ENCODE measurements at regions not wholly inside any gene's neighbourhood (a gene's known extent, or its start where the extent isn't known, plus 50 kb on each side); places are given as distances from the start of the nearest gene placed in this dataset.

DNA sequence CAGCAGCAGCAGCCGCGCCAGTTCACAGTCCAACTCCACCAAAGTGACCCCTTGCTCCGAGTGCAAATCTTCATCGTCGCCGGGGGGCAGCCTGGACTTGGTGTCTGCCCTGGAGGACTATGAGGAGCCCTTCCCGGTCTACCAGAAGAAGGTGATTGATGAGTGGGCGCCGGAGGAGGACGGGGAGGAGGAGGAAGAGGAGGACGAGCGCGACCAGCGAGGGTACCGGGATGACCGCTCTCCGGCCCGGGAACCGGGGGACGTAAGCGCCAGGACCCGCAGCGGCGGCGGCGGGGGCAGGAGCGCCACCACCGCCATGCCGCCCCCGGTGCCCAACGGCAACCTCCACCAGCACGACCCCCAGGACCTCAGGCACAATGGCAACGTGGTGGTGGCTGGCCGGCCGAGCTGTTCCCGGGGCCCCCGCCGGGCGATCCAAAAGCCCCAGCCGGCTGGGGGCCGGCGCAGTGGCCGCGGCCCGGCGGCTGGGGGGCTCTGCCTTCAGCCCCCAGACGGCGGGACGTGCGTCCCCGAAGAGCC, 224.1 kb upstream of the IL12A start:
- H3K27ac ChIP-seq (ENCODE audit: low read depth, low read length): no peak overlapping the region
- no peaks in the 10 kb centered on the region for H3K79me2 ChIP-seq (ENCODE audit: insufficient read depth, low read length)
- H4K20me1 ChIP-seq (ENCODE audit: low read depth, low read length): no peaks in the 10 kb centered on the region
- no peaks in the 10 kb centered on the region for H3K27me3 ChIP-seq (ENCODE audit: low read length)
- no peaks in the 10 kb centered on the region for H3K9me2 ChIP-seq (replicated peaks; ENCODE audit: insufficient read depth, low read length)
- no peak for TF ChIP-seq EZH2phosphoT487 (conservative IDR thresholded peaks at IDR 0.05; ENCODE audit: low read length)
- TF ChIP-seq, protein P1, sequence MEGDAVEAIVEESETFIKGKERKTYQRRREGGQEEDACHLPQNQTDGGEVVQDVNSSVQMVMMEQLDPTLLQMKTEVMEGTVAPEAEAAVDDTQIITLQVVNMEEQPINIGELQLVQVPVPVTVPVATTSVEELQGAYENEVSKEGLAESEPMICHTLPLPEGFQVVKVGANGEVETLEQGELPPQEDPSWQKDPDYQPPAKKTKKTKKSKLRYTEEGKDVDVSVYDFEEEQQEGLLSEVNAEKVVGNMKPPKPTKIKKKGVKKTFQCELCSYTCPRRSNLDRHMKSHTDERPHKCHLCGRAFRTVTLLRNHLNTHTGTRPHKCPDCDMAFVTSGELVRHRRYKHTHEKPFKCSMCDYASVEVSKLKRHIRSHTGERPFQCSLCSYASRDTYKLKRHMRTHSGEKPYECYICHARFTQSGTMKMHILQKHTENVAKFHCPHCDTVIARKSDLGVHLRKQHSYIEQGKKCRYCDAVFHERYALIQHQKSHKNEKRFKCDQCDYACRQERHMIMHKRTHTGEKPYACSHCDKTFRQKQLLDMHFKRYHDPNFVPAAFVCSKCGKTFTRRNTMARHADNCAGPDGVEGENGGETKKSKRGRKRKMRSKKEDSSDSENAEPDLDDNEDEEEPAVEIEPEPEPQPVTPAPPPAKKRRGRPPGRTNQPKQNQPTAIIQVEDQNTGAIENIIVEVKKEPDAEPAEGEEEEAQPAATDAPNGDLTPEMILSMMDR (IDR thresholded peaks at IDR 0.05; ENCODE audit: insufficient read depth, low read length, poor library complexity, severe bottlenecking): no peak
- H3K36me3 ChIP-seq (ENCODE audit: low read length): no peaks in the 10 kb centered on the region
- H3F3A ChIP-seq (ENCODE audit: insufficient read depth): peaks cover 11% of the 10 kb centered on the region; the same call in 1 of the 2 replicates
- H3K4me3 ChIP-seq (ENCODE audit: insufficient read depth, low read length, poor library complexity, severe bottlenecking): peak overlapping the region; percentile 78
- peak overlapping the region; percentile 72 for H3K9ac ChIP-seq (ENCODE audit: low read length)
- peak overlapping the region; percentile 72 for H3K4me2 ChIP-seq (ENCODE audit: low read depth, low read length, poor library complexity, severe bottlenecking)
- no peaks in the 10 kb centered on the region for H3K9me3 ChIP-seq (ENCODE audit: insufficient read depth, low read length)
- H2AFZ ChIP-seq (ENCODE audit: low read depth, low read length, severe bottlenecking): peak overlapping the region; percentile 86

DNA sequence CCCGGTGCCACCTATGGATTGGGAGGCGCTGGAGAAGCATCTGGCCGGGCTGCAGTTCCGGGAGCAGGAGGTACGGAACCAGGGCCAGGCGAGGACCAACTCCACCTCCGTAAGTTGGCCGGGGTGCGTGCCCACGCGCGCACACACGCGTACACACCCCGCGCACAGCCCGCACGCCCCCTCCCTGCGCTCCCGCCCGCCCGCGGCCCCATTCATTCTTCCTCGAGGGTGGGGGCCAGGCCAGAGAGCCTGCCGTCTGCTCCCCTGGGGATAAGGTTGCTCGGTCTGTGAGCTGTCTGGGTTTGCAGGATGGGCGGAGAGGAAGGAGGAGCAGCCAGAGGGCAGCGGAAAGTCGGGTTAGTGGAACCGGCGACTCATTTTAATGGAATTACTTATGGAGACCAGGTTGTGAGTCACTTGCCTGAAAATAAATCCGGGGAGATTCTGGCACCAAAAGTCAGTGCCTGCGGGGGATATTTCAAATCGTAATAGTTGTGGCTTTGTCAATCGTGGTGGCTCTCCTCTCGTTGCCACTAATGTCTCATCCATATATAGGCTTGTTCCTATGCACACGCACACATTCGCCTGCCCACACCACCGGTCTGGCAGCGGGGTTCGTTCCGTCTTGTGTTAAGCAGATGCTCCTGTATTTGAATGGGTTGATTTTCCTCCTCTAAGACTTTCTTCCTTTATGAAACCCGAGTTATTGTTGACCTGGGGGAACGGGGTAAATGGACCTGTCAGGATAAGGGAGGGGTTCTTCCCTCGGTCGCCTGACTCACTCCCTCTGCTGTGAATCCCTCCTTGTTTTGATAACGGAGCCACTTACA, 223.4 kb upstream of the IL12A start:
- TF ChIP-seq, protein P1 (IDR thresholded peaks at IDR 0.05; ENCODE audit: insufficient read depth, low read length, poor library complexity, severe bottlenecking): no peak
- no peak for TF ChIP-seq EZH2phosphoT487 (conservative IDR thresholded peaks at IDR 0.05; ENCODE audit: low read length)
- Histone ChIP-seq H4K20me1 (ENCODE audit: low read depth, low read length) (no peaks in the 10 kb centered on the region), H3K9me2 (replicated peaks; ENCODE audit: insufficient read depth, low read length) (no peaks in the 10 kb centered on the region), H2AFZ (ENCODE audit: low read depth, low read length, severe bottlenecking) (peak overlapping the region; percentile 86), H3K27ac (ENCODE audit: low read depth, low read length) (no peak overlapping the region), H3K9ac (ENCODE audit: low read length) (peak overlapping the region; percentile 72), H3F3A (ENCODE audit: insufficient read depth) (peaks cover 11% of the 10 kb centered on the region; the same call in 1 of the 2 replicates), H3K27me3 (ENCODE audit: low read length) (no peaks in the 10 kb centered on the region), H3K36me3 (ENCODE audit: low read length) (no peaks in the 10 kb centered on the region), H3K9me3 (ENCODE audit: insufficient read depth, low read length) (no peaks in the 10 kb centered on the region), H3K4me2 (ENCODE audit: low read depth, low read length, poor library complexity, severe bottlenecking) (peak overlapping the region; percentile 72), H3K79me2 (ENCODE audit: insufficient read depth, low read length) (no peaks in the 10 kb centered on the region), H3K4me3 (ENCODE audit: insufficient read depth, low read length, poor library complexity, severe bottlenecking) (peak overlapping the region; percentile 78)

DNA sequence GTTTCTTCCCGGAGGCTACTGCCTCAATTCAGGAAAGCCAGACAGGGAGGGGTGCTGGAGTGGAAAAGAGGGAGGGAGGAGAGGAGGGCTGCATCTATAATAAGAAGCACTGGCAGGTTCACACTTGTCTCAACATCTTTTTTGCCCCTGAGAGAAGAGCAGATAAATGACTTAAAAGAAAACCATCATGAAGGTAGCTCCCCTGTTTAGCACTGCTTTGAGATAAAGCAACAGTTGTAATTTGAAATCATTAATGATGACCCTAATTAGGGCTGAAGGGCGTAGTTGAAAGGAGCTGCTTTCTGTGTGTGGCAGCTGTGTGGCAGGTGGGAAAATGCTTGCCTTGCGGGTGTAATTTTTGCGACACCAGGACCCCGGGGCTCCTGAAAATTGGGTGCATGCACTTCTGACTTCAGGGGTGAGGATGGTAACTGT, 222.8 kb upstream of the IL12A start:
- H3K9me2 ChIP-seq (replicated peaks; ENCODE audit: insufficient read depth, low read length): no peaks in the 10 kb centered on the region
- H2AFZ ChIP-seq (ENCODE audit: low read depth, low read length, severe bottlenecking): no peak overlapping the region
- no peaks in the 10 kb centered on the region for H3K9me3 ChIP-seq (ENCODE audit: insufficient read depth, low read length)
- H3K27ac ChIP-seq (ENCODE audit: low read depth, low read length): no peak overlapping the region
- H3K4me2 ChIP-seq (ENCODE audit: low read depth, low read length, poor library complexity, severe bottlenecking): peak overlapping the region; percentile 72
- H3K79me2 ChIP-seq (ENCODE audit: insufficient read depth, low read length): no peaks in the 10 kb centered on the region
- H3K36me3 ChIP-seq (ENCODE audit: low read length): no peaks in the 10 kb centered on the region
- no peak overlapping the region for H3K9ac ChIP-seq (ENCODE audit: low read length)
- TF ChIP-seq, protein P1 (IDR thresholded peaks at IDR 0.05; ENCODE audit: insufficient read depth, low read length, poor library complexity, severe bottlenecking): no peak
- TF ChIP-seq EZH2phosphoT487 (conservative IDR thresholded peaks at IDR 0.05; ENCODE audit: low read length): no peak
- no peaks in the 10 kb centered on the region for H3K27me3 ChIP-seq (ENCODE audit: low read length)
- H3F3A ChIP-seq (ENCODE audit: insufficient read depth): peaks cover 11% of the 10 kb centered on the region; the same call in 1 of the 2 replicates
- no peak overlapping the region for H3K4me3 ChIP-seq (ENCODE audit: insufficient read depth, low read length, poor library complexity, severe bottlenecking)
- no peaks in the 10 kb centered on the region for H4K20me1 ChIP-seq (ENCODE audit: low read depth, low read length)

Data from SU-DHL-6 (cell line).